Adrenal gland (tissue), 9 donors: ENCODE measurements at regions not wholly inside any gene's neighbourhood (a gene's known extent, or its start where the extent isn't known, plus 50 kb on each side); places are given as distances from the start of the nearest gene placed in this dataset.

Experiments
- DNase-seq, 7 donors: peaks; one replicate each; pipeline ENCODE4 v3.0.0-alpha.2; 2019 to 2020
- H3K27ac ChIP-seq, 5 donors: fragments of 200-600 bp; sonication (generic) in 4 of 5; 1 replicate in 3 of 5; 2 replicates in 2 of 5; pipeline versions ENCODE4 v1.5.1 to v1.8.0; 2016 to 2020; ENCODE audit warnings: mild to moderate bottlenecking in 1 of 5
- H3K27me3 ChIP-seq: fragments of 200-600 bp; 2 replicates; pipeline ENCODE4 v1.8.0; 2021
- H3K36me3 ChIP-seq, 2 donors: fragments of 200-600 bp; replicated peaks in 1 of 2; 1 replicate in 1 of 2; 2 replicates in 1 of 2; pipeline versions ENCODE4 v1.5.1 to v1.8.0; 2018 to 2022
- H3K4me1 ChIP-seq, 2 donors: fragments of 200-600 bp; replicated peaks in 1 of 2; 1 replicate in 1 of 2; 2 replicates in 1 of 2; pipeline versions ENCODE4 v1.5.1 to v1.8.0; 2018 to 2021
- H3K4me3 ChIP-seq, 4 donors: fragments of 200-600 bp; sonication (generic) in 3 of 4; one replicate each; pipeline ENCODE4 v1.5.1; 2016 to 2018
- H3K9me3 ChIP-seq, 3 donors: fragments of 200-600 bp; sonication (generic) in 1 of 3; replicated peaks in 1 of 3; 1 replicate in 2 of 3; 2 replicates in 1 of 3; pipeline versions ENCODE4 v1.5.1 to v1.8.0; 2016 to 2021
- CTCF ChIP-seq, 6 experiments: fragments of 450-650 bp in 4 of 6; fragments of 200-600 bp in 2 of 6; sonication (generic) in 1 of 6; IDR thresholded peaks; 1 replicate in 5 of 6; 2 replicates in 1 of 6; pipeline versions ENCODE4 v1.5.1 to v1.8.0; 2016 to 2021; ENCODE audit warnings: antibody characterized with exemption in 6 of 6, mild to moderate bottlenecking in 2 of 6, moderate library complexity in 1 of 6
- POLR2A ChIP-seq, 2 donors: fragments of 450-650 bp; IDR thresholded peaks; one replicate each; pipeline ENCODE4 v1.6.1; 2017; ENCODE audit warnings: antibody characterized with exemption in 2 of 2, mild to moderate bottlenecking in 2 of 2, moderate library complexity in 1 of 2
- WGBS, 4 donors: extraction: QIAGEN DNeasy Blood & Tissue Kit in 2 of 4; methylation state at CpG; one replicate each; pipeline versions ENCODE4 v1.1.5 to v1.1.7; 2013 to 2017; 5-methylcytosine and 5-hydroxymethylcytosine counted together
- intact Hi-C, 2 donors: fragments of 100-400 bp; cut with DNase I; formaldehyde crosslinking; loops; one replicate each; pipeline versions ENCODE4 v1.14.1 to v1.15.0; 2022 to 2023
- donor health status: healthy with polysubstance abuse.
- donor health status: Bipolar disorder and iron deficiency.
- donor health status: DM: yes; HTN: yes; CAD: no.
- donor health status: DM: no; HTN: no; CAD: no.
- donor health status: DM: no; HTN: no; CAD: no.

DNA sequence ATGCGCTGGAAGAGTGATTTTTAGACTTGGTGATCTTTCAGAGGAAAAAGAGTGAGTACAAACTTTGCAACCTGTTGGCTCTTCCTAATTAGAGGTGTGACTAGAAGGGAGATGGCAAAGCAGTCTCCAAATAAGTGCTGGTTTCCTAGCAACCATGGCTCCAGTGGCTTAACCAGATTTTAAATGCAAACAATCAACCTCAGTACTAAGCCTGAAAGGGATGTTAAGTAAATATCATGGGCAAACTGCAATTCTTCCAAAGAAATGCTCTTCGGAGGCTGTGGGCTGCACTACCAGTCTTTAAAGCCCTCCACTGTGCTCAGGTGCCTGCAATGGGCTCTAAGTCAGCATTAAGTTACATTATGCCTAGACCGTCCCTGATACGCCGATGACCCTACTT, 678.1 kb upstream of the CCDC54 start:
- Histone ChIP-seq H3K27me3 (no peaks in the 10 kb centered on the region), H3K27ac (no peak overlapping the region), H3K4me1 (no peaks in the 10 kb centered on the region), H3K4me3 (no peak overlapping the region), H3K9me3 (no peaks in the 10 kb centered on the region), H3K36me3 (no peaks in the 10 kb centered on the region)
- no peak for DNase-seq
- intact Hi-C loops = no loop called here
- WGBS, 4 donors = 84 to 91% (median 88%) methylated on average over 5 of the region's 5 CpGs
- no peak for TF ChIP-seq CTCF (IDR thresholded peaks at IDR 0.05)
- TF ChIP-seq POLR2A (IDR thresholded peaks at IDR 0.05) = no peak

- H3K9me3 ChIP-seq = no peaks in the 10 kb centered on the region
- intact Hi-C loops = no loop called here
- DNase-seq = no peak
- no peak overlapping the region for H3K27ac ChIP-seq
- no peak overlapping the region for H3K4me3 ChIP-seq
- TF ChIP-seq POLR2A (IDR thresholded peaks at IDR 0.05) (no peak), CTCF (IDR thresholded peaks at IDR 0.05) (no peak)
- no peaks in the 10 kb centered on the region for H3K36me3 ChIP-seq
- H3K27me3 ChIP-seq = no peaks in the 10 kb centered on the region
- WGBS, 4 donors = 76 to 90% (median 80%) methylated on average over 1 of the region's 1 CpG
- H3K4me1 ChIP-seq = no peaks in the 10 kb centered on the region
Observed at GRCh38 chr3:106700981-106701380, 676.3 kb upstream of the CCDC54 start.

GRCh38 chr3:106703524-106703923, 673.7 kb upstream of the CCDC54 start:
- Histone ChIP-seq H3K36me3 (no peaks in the 10 kb centered on the region), H3K9me3 (no peaks in the 10 kb centered on the region), H3K4me3 (no peak overlapping the region), H3K4me1 (no peaks in the 10 kb centered on the region), H3K27me3 (no peaks in the 10 kb centered on the region), H3K27ac (no peak overlapping the region)
- intact Hi-C loops = no loop called here
- TF ChIP-seq CTCF (IDR thresholded peaks at IDR 0.05) = no peak
- TF ChIP-seq POLR2A (IDR thresholded peaks at IDR 0.05) = no peak
- 85 to 96% (median 90%) methylated on average over 2 of the region's 2 CpGs for WGBS, 4 donors
- no peak for DNase-seq

DNA sequence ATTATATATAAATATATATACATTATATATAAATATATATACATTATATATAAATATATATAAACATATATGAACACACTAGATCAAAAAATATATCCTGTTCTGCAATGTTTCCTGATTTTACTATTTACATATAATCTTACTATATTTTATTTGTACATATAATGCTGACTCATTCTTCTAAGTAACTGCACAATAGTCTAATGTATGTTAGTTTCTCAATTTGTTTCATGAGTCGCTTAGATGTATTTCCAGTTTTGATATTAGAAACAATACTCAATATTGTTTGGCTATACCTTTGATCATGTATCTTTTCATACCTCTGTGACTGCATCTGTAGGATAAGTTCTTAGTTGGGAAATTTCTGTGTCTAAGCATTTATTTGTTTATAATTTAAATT, 669.9 kb upstream of the CCDC54 start:
- H3K36me3 ChIP-seq = no peaks in the 10 kb centered on the region
- no peak overlapping the region for H3K4me3 ChIP-seq
- no peak for DNase-seq
- intact Hi-C loops = no loop called here
- no peaks in the 10 kb centered on the region for H3K4me1 ChIP-seq
- H3K27me3 ChIP-seq = no peaks in the 10 kb centered on the region
- H3K9me3 ChIP-seq = no peaks in the 10 kb centered on the region
- no peak overlapping the region for H3K27ac ChIP-seq
- 92 to 98% (median 95%) methylated on average over 1 of the region's 1 CpG for WGBS, 4 donors
- no peak for TF ChIP-seq CTCF (IDR thresholded peaks at IDR 0.05)
- no peak for TF ChIP-seq POLR2A (IDR thresholded peaks at IDR 0.05)
